WTC11 (cell line): ENCODE measurements at regions not wholly inside any gene's neighbourhood (a gene's known extent, or its start where the extent isn't known, plus 50 kb on each side); places are given as distances from the start of the nearest gene placed in this dataset.

Experiments
- ATAC-seq: fragments of 200-7000 bp; cut with Tn5 transposase; 2 replicates; pipeline ENCODE4 v1.10.0; 2021; ENCODE audit warnings: mild to moderate bottlenecking, moderate library complexity
- CTCF ChIA-PET: fragments of 300-600 bp; sonication (Branson Sonifier 250); formaldehyde crosslinking; loops from one replicate; lab custom pipeline; 2021; ENCODE audit warnings: antibody characterized with exemption; lab: Charles Lee
- POLR2A ChIA-PET: fragments of 350-600 bp; sonication (Branson Sonifier 250); formaldehyde crosslinking; loops from one replicate; lab custom pipeline; 2021; ENCODE audit warnings: antibody characterized with exemption; lab: Charles Lee
- DNase-seq: peaks from one replicate; pipeline ENCODE4 v3.0.0; 2021; ENCODE audit warnings: low spot score
- H3K27ac Mint-ChIP-seq: 2 replicates; pipeline ENCODE4 v1.8.0; 2021; ENCODE audit warnings: mixed read lengths
- H3K27me3 Mint-ChIP-seq: 2 replicates; pipeline ENCODE4 v1.8.0; 2021; ENCODE audit warnings: low read depth, mild to moderate bottlenecking, moderate library complexity, mixed read lengths
- H3K36me3 Mint-ChIP-seq: 2 replicates; pipeline ENCODE4 v1.8.0; 2021; ENCODE audit warnings: mixed read lengths
- H3K4me1 Mint-ChIP-seq: 2 replicates; pipeline ENCODE4 v1.8.0; 2022; ENCODE audit warnings: mixed read lengths
- H3K4me3 Mint-ChIP-seq: 2 replicates; pipeline ENCODE4 v1.8.0; 2021; ENCODE audit warnings: mild to moderate bottlenecking, moderate library complexity, mixed read lengths
- H3K9me3 Mint-ChIP-seq: 2 replicates; pipeline ENCODE4 v1.8.0; 2021; ENCODE audit warnings: mixed read lengths
- ARID4B ChIP-seq: sonication (generic); formaldehyde crosslinking; IDR thresholded peaks from 2 replicates; pipeline ENCODE4 v1.8.0; 2023; ENCODE audit warnings: missing genetic modification reagents, mild to moderate bottlenecking, borderline replicate concordance
- CREB1 ChIP-seq: sonication (generic); formaldehyde crosslinking; IDR thresholded peaks from 2 replicates; pipeline ENCODE4 v1.8.0; 2023; ENCODE audit warnings: mild to moderate bottlenecking, missing genetic modification reagents
- CREM ChIP-seq: sonication (generic); formaldehyde crosslinking; IDR thresholded peaks from 2 replicates; pipeline ENCODE4 v1.8.1; 2022; ENCODE audit warnings: mild to moderate bottlenecking, missing genetic modification reagents, moderate library complexity
- CTCF ChIP-seq: fragments of 200-600 bp; IDR thresholded peaks from 2 replicates; pipeline ENCODE4 v1.8.0; 2022; ENCODE audit warnings: antibody characterized with exemption
- E2F4 ChIP-seq: sonication (generic); formaldehyde crosslinking; IDR thresholded peaks from 2 replicates; pipeline ENCODE4 v1.8.1; 2022; ENCODE audit warnings: low read depth, mild to moderate bottlenecking, moderate library complexity, missing genetic modification reagents, borderline replicate concordance
- E2F5 ChIP-seq: sonication (generic); formaldehyde crosslinking; IDR thresholded peaks from 2 replicates; pipeline ENCODE4 v1.8.1; 2022; ENCODE audit warnings: mild to moderate bottlenecking, moderate library complexity, missing genetic modification reagents
- ESRRA ChIP-seq: sonication (generic); formaldehyde crosslinking; IDR thresholded peaks from 2 replicates; pipeline ENCODE4 v1.8.1; 2022; ENCODE audit warnings: mild to moderate bottlenecking, missing genetic modification reagents, borderline replicate concordance
- FOXJ3 ChIP-seq: sonication (generic); formaldehyde crosslinking; IDR thresholded peaks from 2 replicates; pipeline ENCODE4 v1.9.0; 2021; ENCODE audit warnings: missing genetic modification reagents, mild to moderate bottlenecking, borderline replicate concordance
- FOXP1 ChIP-seq: sonication (generic); formaldehyde crosslinking; IDR thresholded peaks from 2 replicates; pipeline ENCODE4 v1.8.0; 2022; ENCODE audit warnings: missing genetic modification reagents, mild to moderate bottlenecking, moderate library complexity, borderline replicate concordance
- GABPB1 ChIP-seq: sonication (generic); formaldehyde crosslinking; IDR thresholded peaks from 2 replicates; pipeline ENCODE4 v1.8.1; 2023; ENCODE audit warnings: mild to moderate bottlenecking, missing genetic modification reagents
- GTF2I ChIP-seq: fragments of 250-450 bp; sonication (Bioruptor Pico); conservative IDR thresholded peaks from 2 replicates; pipeline ENCODE4 v1.4.0; 2021; ENCODE audit warnings: mild to moderate bottlenecking
- HMGA2 ChIP-seq: fragments of 250-450 bp; sonication (Bioruptor Pico); IDR thresholded peaks from 2 replicates; pipeline ENCODE4 v1.4.0; 2021; ENCODE audit warnings: mild to moderate bottlenecking, moderate library complexity
- JAZF1 ChIP-seq: fragments of 250-450 bp; sonication (Bioruptor Pico); IDR thresholded peaks from 2 replicates; pipeline ENCODE4 v1.9.0; 2021; ENCODE audit warnings: moderate library complexity, mild to moderate bottlenecking, inconsistent platforms
- JUN ChIP-seq: sonication (generic); formaldehyde crosslinking; IDR thresholded peaks from 2 replicates; pipeline ENCODE4 v1.8.0; 2023; ENCODE audit warnings: mild to moderate bottlenecking, missing genetic modification reagents
- MXD4 ChIP-seq: fragments of 250-450 bp; sonication (Bioruptor Pico); IDR thresholded peaks from 2 replicates; pipeline ENCODE4 v1.8.0; 2021; ENCODE audit warnings: mild to moderate bottlenecking, moderate library complexity, borderline replicate concordance
- PRRX2 ChIP-seq: fragments of 250-450 bp; sonication (Bioruptor Pico); IDR thresholded peaks from 2 replicates; pipeline ENCODE4 v1.8.0; 2021; ENCODE audit warnings: mild to moderate bottlenecking
- RORB ChIP-seq: fragments of 250-450 bp; sonication (Bioruptor Pico); IDR thresholded peaks from 2 replicates; pipeline ENCODE4 v1.9.0; 2021; ENCODE audit warnings: mild to moderate bottlenecking
- SP1 ChIP-seq: sonication (generic); formaldehyde crosslinking; conservative IDR thresholded peaks from 2 replicates; pipeline ENCODE4 v1.8.1; 2022; ENCODE audit warnings: missing genetic modification reagents
- TEAD1 ChIP-seq: sonication (generic); formaldehyde crosslinking; IDR thresholded peaks from 2 replicates; pipeline ENCODE4 v1.8.0; 2022; ENCODE audit warnings: mild to moderate bottlenecking, missing genetic modification reagents
- TEAD4 ChIP-seq: sonication (generic); formaldehyde crosslinking; IDR thresholded peaks from 2 replicates; pipeline ENCODE4 v1.8.0; 2022; ENCODE audit warnings: mild to moderate bottlenecking, missing genetic modification reagents
- ZBTB43 ChIP-seq: sonication (generic); formaldehyde crosslinking; IDR thresholded peaks from 2 replicates; pipeline ENCODE4 v1.8.1; 2023; ENCODE audit warnings: mild to moderate bottlenecking, missing genetic modification reagents
- ZNF317 ChIP-seq: sonication (generic); formaldehyde crosslinking; IDR thresholded peaks from 2 replicates; pipeline ENCODE4 v1.8.1; 2023; ENCODE audit warnings: low read depth, mild to moderate bottlenecking, moderate library complexity, missing genetic modification reagents, borderline replicate concordance

- DNase-seq (no peak), ATAC-seq (no peak)
- Mint-ChIP-seq H3K27me3 (no peaks in the 10 kb centered on the region), H3K4me3 (no peak overlapping the region), H3K4me1 (no peaks in the 10 kb centered on the region), H3K27ac (no peak overlapping the region), H3K9me3 (no peaks in the 10 kb centered on the region), H3K36me3 (no peaks in the 10 kb centered on the region)
- ChIA-PET CTCF (interaction anchor here (0.7 to 1.4 kb wide), 2 partner anchors 44 to 504 kb away, joined by 3 to 4 read pairs; no protein-coding TSS in a partner anchor), POLR2A (no interaction called here)
- TF ChIP-seq E2F5 (no peak), JAZF1 (CRISPR knock-in tag) (no peak), RORB (CRISPR knock-in tag) (no peak), GTF2I (CRISPR knock-in tag) (no peak), CREB1 (CRISPR knock-in tag) (no peak), SP1 (CRISPR knock-in tag) (no peak), PRRX2 (no peak), CREM (no peak), ESRRA (CRISPR knock-in tag) (no peak), HMGA2 (CRISPR knock-in tag) (no peak), ARID4B (CRISPR knock-in tag) (no peak)
Measured at GRCh38 chr5:89232139-89232603, 349.2 kb upstream of the MEF2C start.

GRCh38 chr5:89230178-89230577 lies 347.2 kb upstream of the MEF2C start:
- H3K4me3 Mint-ChIP-seq = no peak overlapping the region
- no peaks in the 10 kb centered on the region for H3K27me3 Mint-ChIP-seq
- no peaks in the 10 kb centered on the region for H3K9me3 Mint-ChIP-seq
- ATAC-seq = no peak
- POLR2A ChIA-PET = no interaction called here
- CTCF ChIA-PET = no interaction called here
- no peak for TF ChIP-seq ZBTB43 (CRISPR knock-in tag)
- TF ChIP-seq E2F4 = no peak
- no peak for TF ChIP-seq MXD4 (CRISPR knock-in tag)
- TF ChIP-seq ZNF317 (CRISPR knock-in tag) = no peak
- no peak for TF ChIP-seq ARID4B (CRISPR knock-in tag)
- no peak for TF ChIP-seq TEAD1
- TF ChIP-seq GABPB1 (CRISPR knock-in tag) = no peak
- TF ChIP-seq FOXJ3 (CRISPR knock-in tag) = no peak
- no peak for TF ChIP-seq CTCF
- no peak for TF ChIP-seq JUN (CRISPR knock-in tag)
- no peak for TF ChIP-seq TEAD4 (CRISPR knock-in tag)
- no peak for TF ChIP-seq FOXP1 (CRISPR knock-in tag)
- no peaks in the 10 kb centered on the region for H3K36me3 Mint-ChIP-seq
- H3K4me1 Mint-ChIP-seq = no peaks in the 10 kb centered on the region
- DNase-seq = no peak
- no peak overlapping the region for H3K27ac Mint-ChIP-seq
